ENCODE measurements at regions not wholly inside any gene's neighbourhood (a gene's known extent, or its start where the extent isn't known, plus 50 kb on each side); places are given as distances from the start of the nearest gene placed in this dataset.
A peak's percentile ranks its signal among the peaks of the same experiment; 100 is the strongest.

GRCh38 chr6:92427453-92427852 is 991.9 kb downstream of the EPHA7 start:
- TF ChIP-seq GATA3 (IDR thresholded peaks at IDR 0.05; ENCODE audit: low read depth, low read length) (no peak), GATA2 (IDR thresholded peaks at IDR 0.05; ENCODE audit: low read depth, low read length) (no peak)

DNA sequence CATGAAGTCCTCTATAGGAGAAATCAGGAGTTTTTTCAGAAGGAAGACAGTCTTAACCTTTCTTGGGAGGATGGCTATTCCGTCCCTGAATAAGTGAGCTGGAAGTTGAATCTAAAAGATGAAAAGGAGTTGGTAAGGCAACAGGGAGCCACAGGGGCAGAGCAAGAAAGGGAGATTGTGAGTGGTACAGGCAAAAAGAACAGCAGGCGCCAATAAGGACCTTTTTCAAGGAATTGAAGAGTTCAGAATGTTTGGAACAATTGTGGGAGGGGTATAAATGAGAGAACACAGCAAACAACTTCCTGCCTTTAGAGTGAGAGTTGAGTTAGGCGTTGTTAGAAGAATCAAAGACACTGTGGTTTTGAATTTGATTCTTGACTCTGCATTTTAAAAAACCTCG is 1003.7 kb downstream of the EPHA7 start:
- TF ChIP-seq GATA2 (IDR thresholded peaks at IDR 0.05; ENCODE audit: low read depth, low read length) (no peak), GATA3 (IDR thresholded peaks at IDR 0.05; ENCODE audit: low read depth, low read length) (no peak)

- TF ChIP-seq GATA2 (IDR thresholded peaks at IDR 0.05; ENCODE audit: low read depth, low read length), result no peak
- no peak for TF ChIP-seq GATA3 (IDR thresholded peaks at IDR 0.05; ENCODE audit: low read depth, low read length)
Measured at GRCh38 chr6:92408350-92408749, 1011.0 kb downstream of the EPHA7 start.

DNA sequence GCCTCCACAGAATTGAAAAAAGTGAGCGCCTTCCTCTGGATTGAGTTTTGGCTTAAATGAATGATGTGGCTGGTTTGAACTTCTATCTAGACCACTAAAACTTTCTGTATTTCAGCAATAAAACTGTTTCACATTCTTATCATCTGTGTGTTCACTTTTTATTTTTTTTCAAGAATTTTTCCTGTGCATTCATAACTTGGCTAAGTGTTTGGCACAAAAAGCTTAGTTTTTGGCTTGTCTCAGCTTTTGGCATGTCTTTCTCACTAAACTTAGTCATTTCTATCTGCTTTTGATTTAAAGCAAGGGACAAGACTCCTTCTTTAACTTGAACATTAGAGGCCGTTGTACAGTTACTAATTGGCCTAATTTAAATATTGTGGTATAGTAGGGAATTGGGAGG is 1015.1 kb downstream of the EPHA7 start:
- TF ChIP-seq GATA3 (IDR thresholded peaks at IDR 0.05; ENCODE audit: low read depth, low read length) (no peak), GATA2 (IDR thresholded peaks at IDR 0.05; ENCODE audit: low read depth, low read length) (no peak)

DNA sequence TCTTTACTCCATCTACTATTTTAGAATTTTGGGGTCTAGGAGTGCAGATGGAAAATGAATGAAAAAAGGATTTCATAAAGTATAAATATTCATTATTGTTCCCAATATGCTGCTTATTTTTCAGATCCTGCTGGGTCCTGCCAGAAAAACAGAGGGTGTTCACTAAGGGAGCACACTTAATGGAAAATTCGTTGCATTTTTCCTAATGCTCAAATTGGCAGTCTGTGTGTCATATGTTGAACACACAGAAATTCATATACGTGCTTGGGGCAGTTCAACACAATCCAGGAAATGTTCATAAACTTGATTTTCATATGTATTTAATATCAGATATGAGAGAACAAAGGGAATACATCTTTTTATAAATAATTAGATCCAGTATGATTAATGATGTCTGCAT is 1019.4 kb downstream of the EPHA7 start:
- no peak for TF ChIP-seq GATA3 (IDR thresholded peaks at IDR 0.05; ENCODE audit: low read depth, low read length)

DNA sequence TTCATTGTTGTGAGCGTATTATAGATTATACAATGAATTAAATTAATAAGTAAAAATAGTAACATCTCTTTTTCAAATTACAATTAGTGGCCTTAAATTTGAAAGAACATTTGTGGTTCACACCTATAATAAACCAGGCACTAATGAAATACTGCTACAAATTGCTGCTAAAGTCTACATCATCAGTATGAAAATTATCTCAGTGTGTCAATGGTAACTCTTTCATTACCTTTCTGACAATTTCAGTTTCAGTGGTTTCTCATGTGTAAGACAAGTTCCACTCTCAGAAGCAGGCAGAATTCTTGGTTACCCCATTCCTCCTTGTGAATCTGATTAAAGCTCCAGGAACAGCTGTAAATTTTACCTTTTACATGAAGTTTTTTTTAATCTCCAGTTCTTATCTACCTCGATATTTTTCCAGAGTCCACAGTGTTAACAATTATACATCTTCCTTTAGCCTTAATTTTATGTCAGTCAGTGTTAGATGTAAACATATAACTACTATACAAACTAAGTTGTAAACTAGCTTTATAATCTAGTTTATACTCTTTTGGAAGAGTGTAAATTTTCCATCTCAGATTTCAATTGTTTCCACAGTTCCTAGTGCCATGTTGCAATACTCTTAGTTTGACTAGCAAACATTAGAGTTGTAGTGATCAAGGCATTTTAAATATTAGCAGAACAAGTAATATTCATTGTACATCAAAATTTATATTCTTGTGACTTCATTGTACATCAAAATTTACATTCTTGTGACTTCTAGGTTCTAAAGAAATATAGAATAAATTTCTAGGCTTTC is 1038.4 kb downstream of the EPHA7 start:
- TF ChIP-seq GATA3 (IDR thresholded peaks at IDR 0.05; ENCODE audit: low read depth, low read length), result no peak
- no peak for TF ChIP-seq GATA2 (IDR thresholded peaks at IDR 0.05; ENCODE audit: low read depth, low read length)

- TF ChIP-seq GATA2 (IDR thresholded peaks at IDR 0.05; ENCODE audit: low read depth, low read length) (no peak), GATA3 (IDR thresholded peaks at IDR 0.05; ENCODE audit: low read depth, low read length) (peak; percentile 73)
Measured at GRCh38 chr6:92377137-92377536, 1042.2 kb downstream of the EPHA7 start.

GRCh38 chr6:92376691-92377090 is 1042.7 kb downstream of the EPHA7 start:
- TF ChIP-seq GATA3 (IDR thresholded peaks at IDR 0.05; ENCODE audit: low read depth, low read length), result no peak

DNA sequence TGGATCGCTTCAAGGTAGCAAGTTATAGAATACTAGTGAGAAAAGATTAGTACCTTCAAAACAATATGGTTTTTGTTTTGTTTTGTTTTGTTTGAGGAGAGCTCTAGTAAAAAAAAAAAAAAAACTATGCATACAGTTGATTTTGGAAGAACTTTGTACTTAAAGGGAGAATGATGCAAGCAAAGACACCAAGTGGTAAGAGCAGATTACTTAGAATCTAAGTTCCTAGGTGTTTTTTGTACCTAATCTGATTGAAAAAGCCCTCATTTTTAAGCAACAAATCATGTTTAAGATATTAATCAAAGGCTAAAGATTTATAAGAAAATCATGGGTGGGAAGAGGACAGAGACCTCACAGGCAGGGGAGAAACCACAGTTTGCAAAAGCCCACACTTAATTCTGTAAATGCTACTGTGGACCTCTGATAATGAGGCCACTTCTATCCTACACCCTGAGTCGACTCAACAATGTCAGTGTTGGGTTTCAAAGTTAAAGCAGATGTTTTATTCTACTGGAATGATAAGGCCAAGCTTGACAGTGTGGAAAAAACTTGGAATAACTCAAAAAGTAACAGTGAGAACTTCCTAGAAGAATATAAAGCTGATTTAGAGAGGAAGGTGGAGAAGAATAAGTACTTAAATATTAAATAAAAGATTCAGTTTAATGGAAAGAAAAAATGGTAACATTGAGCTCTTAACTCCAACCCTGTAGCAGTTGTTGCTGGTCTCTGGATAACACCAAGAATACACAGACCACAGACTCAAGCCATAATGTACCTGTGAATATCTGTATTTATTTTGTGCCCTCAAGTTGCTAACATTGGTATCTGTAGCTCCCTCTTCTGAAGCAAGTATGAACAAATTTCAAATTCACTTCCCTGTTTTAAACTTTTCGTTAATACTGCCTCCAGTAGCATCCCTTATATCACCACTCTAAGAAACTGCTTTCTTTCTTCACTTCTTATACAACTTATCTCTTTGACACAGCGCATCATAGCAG is 1047.8 kb downstream of the EPHA7 start:
- TF ChIP-seq GATA3 (IDR thresholded peaks at IDR 0.05; ENCODE audit: low read depth, low read length) (no peak), GATA2 (IDR thresholded peaks at IDR 0.05; ENCODE audit: low read depth, low read length) (no peak)

- TF ChIP-seq GATA2 (IDR thresholded peaks at IDR 0.05; ENCODE audit: low read depth, low read length) (no peak), GATA3 (IDR thresholded peaks at IDR 0.05; ENCODE audit: low read depth, low read length) (no peak)
Measured at GRCh38 chr6:92369309-92369708, 1050.0 kb downstream of the EPHA7 start.

DNA sequence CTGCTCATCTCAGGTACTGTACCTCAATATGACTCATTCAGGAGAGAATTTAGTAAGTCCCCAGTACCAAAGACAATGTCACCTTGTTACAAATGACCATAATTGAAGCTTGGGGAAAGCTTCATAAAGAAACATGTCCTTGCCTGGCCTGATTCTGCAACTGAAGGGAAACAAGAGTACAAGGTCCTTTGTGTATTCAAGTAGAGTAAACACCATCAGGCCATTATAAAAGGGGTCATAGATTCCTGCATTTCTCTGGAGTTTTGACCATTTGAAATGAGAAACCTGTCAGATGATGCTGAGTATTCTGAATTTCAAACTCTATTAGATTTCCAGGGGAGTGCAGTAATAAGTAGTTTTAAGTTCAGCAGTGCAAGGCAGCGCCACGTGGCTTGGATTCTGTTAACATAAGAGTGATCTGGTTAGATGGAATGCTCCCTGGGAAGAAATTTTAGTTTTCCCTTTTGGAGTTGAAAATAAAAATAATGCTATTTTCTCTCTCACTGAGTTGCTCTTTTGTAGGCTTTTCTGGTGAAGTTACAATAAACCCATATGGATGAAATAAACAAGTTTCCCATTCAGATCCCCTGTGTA is 1054.3 kb downstream of the EPHA7 start:
- TF ChIP-seq GATA2 (IDR thresholded peaks at IDR 0.05; ENCODE audit: low read depth, low read length) (no peak), GATA3 (IDR thresholded peaks at IDR 0.05; ENCODE audit: low read depth, low read length) (no peak)

DNA sequence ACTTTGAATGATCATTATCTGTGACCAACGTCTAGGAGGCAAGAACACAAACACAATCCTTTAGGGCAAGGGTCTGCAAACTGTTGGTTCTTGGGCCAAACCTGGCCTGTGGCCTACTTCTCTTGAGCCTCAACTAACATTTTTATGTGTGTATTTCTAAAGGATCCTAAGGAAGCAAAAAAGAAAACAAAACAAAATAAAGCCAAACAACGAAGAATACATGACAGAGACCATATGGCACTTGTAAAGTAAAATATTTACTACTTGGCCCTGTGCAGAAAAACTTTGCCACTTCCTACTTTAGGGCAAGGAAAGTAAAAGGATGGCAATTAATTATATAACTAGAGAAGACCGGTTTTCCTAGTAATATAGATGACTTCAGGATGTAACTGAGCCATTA is 1056.2 kb downstream of the EPHA7 start:
- TF ChIP-seq GATA2 (IDR thresholded peaks at IDR 0.05; ENCODE audit: low read depth, low read length), result no peak
- no peak for TF ChIP-seq GATA3 (IDR thresholded peaks at IDR 0.05; ENCODE audit: low read depth, low read length)

GRCh38 chr6:92362404-92362803 is 1057.0 kb downstream of the EPHA7 start:
- no peak for TF ChIP-seq GATA3 (IDR thresholded peaks at IDR 0.05; ENCODE audit: low read depth, low read length)
- TF ChIP-seq GATA2 (IDR thresholded peaks at IDR 0.05; ENCODE audit: low read depth, low read length), result no peak

DNA sequence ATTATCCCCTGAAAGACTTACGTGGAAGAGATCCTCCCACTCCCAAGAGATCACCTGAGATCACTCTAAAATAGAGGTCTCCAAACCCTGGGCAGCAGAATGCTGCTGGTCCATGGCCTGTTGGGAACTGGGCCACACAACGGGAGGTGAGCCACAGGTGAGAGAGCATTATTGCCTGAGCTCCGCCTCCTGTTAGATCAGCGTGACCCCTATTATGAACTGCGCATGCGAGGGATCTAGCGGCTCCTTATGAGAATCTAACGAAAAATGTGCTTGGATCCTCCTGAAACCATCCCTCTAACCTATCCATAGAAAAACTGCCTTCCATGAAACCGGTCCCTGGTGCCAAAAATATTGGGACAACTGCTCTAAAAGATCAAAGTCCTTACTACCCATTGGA is 1057.4 kb downstream of the EPHA7 start:
- TF ChIP-seq GATA2 (IDR thresholded peaks at IDR 0.05; ENCODE audit: low read depth, low read length), result no peak
- TF ChIP-seq GATA3 (IDR thresholded peaks at IDR 0.05; ENCODE audit: low read depth, low read length), result no peak
